ENCODE measurements at regions not wholly inside any gene's neighbourhood (a gene's known extent, or its start where the extent isn't known, plus 50 kb on each side); places are given as distances from the start of the nearest gene placed in this dataset.

DNA sequence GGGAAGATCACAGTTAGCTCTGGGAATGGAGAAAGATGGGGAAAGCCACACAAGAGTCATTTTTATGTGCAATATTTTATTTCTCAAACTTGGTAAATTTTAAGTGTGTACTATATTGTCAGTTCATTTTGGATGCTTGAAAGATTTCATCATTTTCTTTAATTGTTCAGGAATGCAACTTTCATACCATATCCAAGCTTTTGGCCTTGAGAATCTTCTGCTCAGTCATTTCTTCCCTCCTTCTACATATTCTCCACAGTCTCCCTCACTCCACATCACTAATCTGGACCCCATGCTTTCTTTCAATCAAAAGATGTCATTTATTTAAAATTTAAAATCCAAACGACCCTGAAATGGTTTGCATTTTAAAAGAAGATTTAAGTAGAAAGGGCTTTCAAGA is 135.4 kb downstream of the FAM114A2 start:
- Histone ChIP-seq H3K79me1 (replicated peaks; ENCODE audit: low read length, poor library complexity, severe bottlenecking) (no peaks in the 10 kb centered on the region), H4K8ac (ENCODE audit: low read length) (no peak overlapping the region), H2BK12ac (ENCODE audit: low read length in 2 of 2) (no peak overlapping the region)

GRCh38 chr5:153902016-153902415 is 136.7 kb downstream of the FAM114A2 start:
- Histone ChIP-seq H2BK12ac (ENCODE audit: low read length in 2 of 2) (no peak overlapping the region), H4K8ac (ENCODE audit: low read length) (no peak overlapping the region), H3K27ac (ENCODE audit: low read length, poor library complexity, severe bottlenecking) (no peak overlapping the region), H3K9me3 (ENCODE audit: control insufficient read depth, low read length) (no peaks in the 10 kb centered on the region), H2AK5ac (ENCODE audit: low read length, severe bottlenecking) (peak overlapping the region; percentile 44), H3K18ac (ENCODE audit: low read depth in 1 of 2, low read length in 2 of 2) (no peak overlapping the region), H3K14ac (ENCODE audit: low read length in 2 of 2) (no peak overlapping the region), H4K91ac (ENCODE audit: low read length) (no peak overlapping the region), H2BK15ac (ENCODE audit: low read depth, poor library complexity, severe bottlenecking) (no peak overlapping the region), H3K4ac (ENCODE audit: low read depth in 1 of 2, low read length in 2 of 2) (no peak overlapping the region), H3K4me1 (ENCODE audit: control insufficient read depth, insufficient read depth, low read depth, low read length) (peaks cover 3% of the 10 kb centered on the region), H3K79me1 (replicated peaks; ENCODE audit: low read length, poor library complexity, severe bottlenecking) (no peaks in the 10 kb centered on the region), H3K36me3 (ENCODE audit: control insufficient read depth in 1 of 2, insufficient read depth in 2 of 2, low read depth in 1 of 2, low read length in 2 of 2) (no peaks in the 10 kb centered on the region), H3K9ac (ENCODE audit: low read length) (no peak overlapping the region), H3K23ac (ENCODE audit: low read length in 2 of 2) (no peak overlapping the region), H3K4me3 (ENCODE audit: insufficient read depth in 1 of 2, low read depth in 1 of 2, low read length in 2 of 2) (no peak overlapping the region), H2BK5ac (ENCODE audit: low read depth, low read length, poor library complexity, severe bottlenecking) (no peak overlapping the region), H3K4me2 (ENCODE audit: low read length, poor library complexity, severe bottlenecking) (no peak overlapping the region), H2BK120ac (ENCODE audit: low read depth, low read length) (no peak overlapping the region), H2AFZ (ENCODE audit: low read depth, low read length) (no peak overlapping the region), H3K27me3 (ENCODE audit: control insufficient read depth in 1 of 2, insufficient read depth in 1 of 2, low read length in 2 of 2) (no peaks in the 10 kb centered on the region)
- 100% methylated on average over 1 of the region's 1 CpG for WGBS
- no peak for DNase-seq

More for the DNA sequence above, 135.4 kb downstream of the FAM114A2 start:
- DNase-seq: no peak
- Histone ChIP-seq H3K9ac (ENCODE audit: low read length) (no peak overlapping the region), H2AK5ac (ENCODE audit: low read length, severe bottlenecking) (no peak overlapping the region), H4K91ac (ENCODE audit: low read length) (no peak overlapping the region), H3K23ac (ENCODE audit: low read length in 2 of 2) (no peak overlapping the region), H2BK120ac (ENCODE audit: low read depth, low read length) (no peak overlapping the region), H2AFZ (ENCODE audit: low read depth, low read length) (no peak overlapping the region), H3K27ac (ENCODE audit: low read length, poor library complexity, severe bottlenecking) (no peak overlapping the region), H3K18ac (ENCODE audit: low read depth in 1 of 2, low read length in 2 of 2) (no peak overlapping the region), H3K9me3 (ENCODE audit: control insufficient read depth, low read length) (no peaks in the 10 kb centered on the region), H3K4me2 (ENCODE audit: low read length, poor library complexity, severe bottlenecking) (no peak overlapping the region), H3K14ac (ENCODE audit: low read length in 2 of 2) (no peak overlapping the region), H3K27me3 (ENCODE audit: control insufficient read depth in 1 of 2, insufficient read depth in 1 of 2, low read length in 2 of 2) (no peaks in the 10 kb centered on the region), H3K4me3 (ENCODE audit: insufficient read depth in 1 of 2, low read depth in 1 of 2, low read length in 2 of 2) (no peak overlapping the region), H3K4me1 (ENCODE audit: control insufficient read depth, insufficient read depth, low read depth, low read length) (peaks cover 3% of the 10 kb centered on the region), H2BK15ac (ENCODE audit: low read depth, poor library complexity, severe bottlenecking) (no peak overlapping the region), H3K4ac (ENCODE audit: low read depth in 1 of 2, low read length in 2 of 2) (no peak overlapping the region), H2BK5ac (ENCODE audit: low read depth, low read length, poor library complexity, severe bottlenecking) (no peak overlapping the region), H3K36me3 (ENCODE audit: control insufficient read depth in 1 of 2, insufficient read depth in 2 of 2, low read depth in 1 of 2, low read length in 2 of 2) (no peaks in the 10 kb centered on the region)
- 40% methylated on average over 1 of the region's 1 CpG for WGBS

DNA sequence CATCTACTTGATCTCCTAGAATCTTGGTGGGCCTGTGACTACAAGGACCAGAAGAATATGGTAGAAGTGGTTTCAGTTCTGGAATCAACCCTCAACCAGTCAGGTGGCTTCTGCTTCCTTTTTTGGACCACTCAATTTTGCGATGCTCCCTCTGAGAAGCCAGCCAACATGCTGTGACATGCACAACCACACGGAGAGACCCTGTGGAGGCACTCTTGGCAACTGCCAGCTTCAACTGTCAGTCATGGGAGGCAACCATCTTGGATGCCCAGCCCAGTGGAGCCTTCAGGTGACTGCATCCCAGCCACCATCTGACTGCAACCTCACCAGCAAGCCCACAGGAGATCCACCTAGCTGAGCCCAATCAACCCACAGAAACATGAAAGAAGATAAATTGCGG is 137.3 kb downstream of the FAM114A2 start:
- peak overlapping the region; percentile 81 for H4K8ac ChIP-seq (ENCODE audit: low read length)
- no peak overlapping the region for H3K9ac ChIP-seq (ENCODE audit: low read length)
- H4K91ac ChIP-seq (ENCODE audit: low read length): no peak overlapping the region
- no peak overlapping the region for H3K14ac ChIP-seq (ENCODE audit: low read length in 2 of 2)
- H3K4ac ChIP-seq (ENCODE audit: low read depth in 1 of 2, low read length in 2 of 2): no peak overlapping the region
- peak overlapping the region; percentile 93 for H2AK5ac ChIP-seq (ENCODE audit: low read length, severe bottlenecking)
- peak overlapping the region in 1 of 2 experiments; percentile 78 for H3K23ac ChIP-seq (ENCODE audit: low read length in 2 of 2)
- no peaks in the 10 kb centered on the region for H3K79me1 ChIP-seq (replicated peaks; ENCODE audit: low read length, poor library complexity, severe bottlenecking)
- H3K4me2 ChIP-seq (ENCODE audit: low read length, poor library complexity, severe bottlenecking): no peak overlapping the region
- no peak overlapping the region for H2BK15ac ChIP-seq (ENCODE audit: low read depth, poor library complexity, severe bottlenecking)
- H3K4me1 ChIP-seq (ENCODE audit: control insufficient read depth, insufficient read depth, low read depth, low read length): peaks cover 3% of the 10 kb centered on the region
- H2BK12ac ChIP-seq (ENCODE audit: low read length in 2 of 2): peak overlapping the region; percentile 47 to 52
- WGBS: 90% methylated on average over 2 of the region's 3 CpGs
- H2BK120ac ChIP-seq (ENCODE audit: low read depth, low read length): no peak overlapping the region
- H2AFZ ChIP-seq (ENCODE audit: low read depth, low read length): no peak overlapping the region
- peak overlapping the region; percentile 45 for H3K27ac ChIP-seq (ENCODE audit: low read length, poor library complexity, severe bottlenecking)
- H3K9me3 ChIP-seq (ENCODE audit: control insufficient read depth, low read length): no peaks in the 10 kb centered on the region
- H2BK5ac ChIP-seq (ENCODE audit: low read depth, low read length, poor library complexity, severe bottlenecking): peak overlapping the region; percentile 78
- no peak overlapping the region for H3K18ac ChIP-seq (ENCODE audit: low read depth in 1 of 2, low read length in 2 of 2)
- H3K4me3 ChIP-seq (ENCODE audit: insufficient read depth in 1 of 2, low read depth in 1 of 2, low read length in 2 of 2): no peak overlapping the region
- no peaks in the 10 kb centered on the region for H3K27me3 ChIP-seq (ENCODE audit: control insufficient read depth in 1 of 2, insufficient read depth in 1 of 2, low read length in 2 of 2)
- no peak for DNase-seq
- no peaks in the 10 kb centered on the region for H3K36me3 ChIP-seq (ENCODE audit: control insufficient read depth in 1 of 2, insufficient read depth in 2 of 2, low read depth in 1 of 2, low read length in 2 of 2)

GRCh38 chr5:153900703-153901395 is 137.9 kb downstream of the FAM114A2 start:
- Histone ChIP-seq H3K4ac (ENCODE audit: low read depth in 1 of 2, low read length in 2 of 2) (no peak overlapping the region), H3K9ac (ENCODE audit: low read length) (peak overlapping the region; percentile 16), H2AK5ac (ENCODE audit: low read length, severe bottlenecking) (no peak overlapping the region), H2BK120ac (ENCODE audit: low read depth, low read length) (no peak overlapping the region), H2BK5ac (ENCODE audit: low read depth, low read length, poor library complexity, severe bottlenecking) (no peak overlapping the region), H3K23ac (ENCODE audit: low read length in 2 of 2) (no peak overlapping the region), H2AFZ (ENCODE audit: low read depth, low read length) (no peak overlapping the region), H3K4me1 (ENCODE audit: control insufficient read depth, insufficient read depth, low read depth, low read length) (peaks cover 3% of the 10 kb centered on the region), H3K27me3 (ENCODE audit: control insufficient read depth in 1 of 2, insufficient read depth in 1 of 2, low read length in 2 of 2) (no peaks in the 10 kb centered on the region), H3K27ac (ENCODE audit: low read length, poor library complexity, severe bottlenecking) (peak overlapping the region; percentile 45), H2BK12ac (ENCODE audit: low read length in 2 of 2) (no peak overlapping the region), H4K8ac (ENCODE audit: low read length) (no peak overlapping the region), H2BK15ac (ENCODE audit: low read depth, poor library complexity, severe bottlenecking) (no peak overlapping the region), H3K14ac (ENCODE audit: low read length in 2 of 2) (no peak overlapping the region), H3K4me2 (ENCODE audit: low read length, poor library complexity, severe bottlenecking) (no peak overlapping the region), H3K9me3 (ENCODE audit: control insufficient read depth, low read length) (no peaks in the 10 kb centered on the region), H3K79me1 (replicated peaks; ENCODE audit: low read length, poor library complexity, severe bottlenecking) (no peaks in the 10 kb centered on the region), H3K4me3 (ENCODE audit: insufficient read depth in 1 of 2, low read depth in 1 of 2, low read length in 2 of 2) (no peak overlapping the region), H3K36me3 (ENCODE audit: control insufficient read depth in 1 of 2, insufficient read depth in 2 of 2, low read depth in 1 of 2, low read length in 2 of 2) (no peaks in the 10 kb centered on the region), H3K18ac (ENCODE audit: low read depth in 1 of 2, low read length in 2 of 2) (no peak overlapping the region), H4K91ac (ENCODE audit: low read length) (no peak overlapping the region)
- no CpG with 5 or more reads among the region's 3 CpGs for WGBS
- DNase-seq: peak; percentile 51

Measured in mesenchymal stem cell (in vitro differentiated cells and primary cell).